ENCODE measurements at regions not wholly inside any gene's neighbourhood (a gene's known extent, or its start where the extent isn't known, plus 50 kb on each side); places are given as distances from the start of the nearest gene placed in this dataset.

DNA sequence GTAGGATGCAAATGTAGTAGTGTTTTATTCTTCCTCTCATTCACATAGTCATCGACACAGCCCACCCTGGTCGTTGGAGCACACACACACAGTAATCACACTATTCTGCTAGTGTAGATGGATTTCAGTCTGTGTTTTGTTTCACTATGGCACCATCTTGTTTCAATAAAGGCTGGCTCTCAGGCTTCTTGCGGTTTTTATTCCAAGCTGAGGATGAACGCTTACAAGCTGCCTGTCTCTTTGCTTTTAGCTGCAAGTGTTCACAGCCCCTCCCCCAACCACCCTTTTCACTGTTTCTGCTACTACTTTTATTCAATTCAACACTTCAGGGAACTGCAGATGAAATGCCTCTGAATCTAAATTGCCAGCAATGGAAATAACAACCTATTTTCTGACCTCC is 140.9 kb upstream of the PMFBP1 start:
- WGBS, 2 donors = 65 to 70% methylated on average over 4 of the region's 4 CpGs
- Histone ChIP-seq H3K36me3 (no peaks in the 10 kb centered on the region), H3K4me1 (no peaks in the 10 kb centered on the region), H3K9me3 (no peaks in the 10 kb centered on the region), H3K27ac (no peak overlapping the region), H3K27me3 (no peaks in the 10 kb centered on the region), H3K4me3 (no peak overlapping the region)
- ATAC-seq (ENCODE audit: low FRiP score in 2 of 2) (no peak), DNase-seq (no peak)
- TF ChIP-seq POLR2A (IDR thresholded peaks at IDR 0.05) (no peak), POLR2AphosphoS5 (IDR thresholded peaks at IDR 0.05) (no peak), EP300 (IDR thresholded peaks at IDR 0.05) (no peak)
- TF ChIP-seq, protein P1, sequence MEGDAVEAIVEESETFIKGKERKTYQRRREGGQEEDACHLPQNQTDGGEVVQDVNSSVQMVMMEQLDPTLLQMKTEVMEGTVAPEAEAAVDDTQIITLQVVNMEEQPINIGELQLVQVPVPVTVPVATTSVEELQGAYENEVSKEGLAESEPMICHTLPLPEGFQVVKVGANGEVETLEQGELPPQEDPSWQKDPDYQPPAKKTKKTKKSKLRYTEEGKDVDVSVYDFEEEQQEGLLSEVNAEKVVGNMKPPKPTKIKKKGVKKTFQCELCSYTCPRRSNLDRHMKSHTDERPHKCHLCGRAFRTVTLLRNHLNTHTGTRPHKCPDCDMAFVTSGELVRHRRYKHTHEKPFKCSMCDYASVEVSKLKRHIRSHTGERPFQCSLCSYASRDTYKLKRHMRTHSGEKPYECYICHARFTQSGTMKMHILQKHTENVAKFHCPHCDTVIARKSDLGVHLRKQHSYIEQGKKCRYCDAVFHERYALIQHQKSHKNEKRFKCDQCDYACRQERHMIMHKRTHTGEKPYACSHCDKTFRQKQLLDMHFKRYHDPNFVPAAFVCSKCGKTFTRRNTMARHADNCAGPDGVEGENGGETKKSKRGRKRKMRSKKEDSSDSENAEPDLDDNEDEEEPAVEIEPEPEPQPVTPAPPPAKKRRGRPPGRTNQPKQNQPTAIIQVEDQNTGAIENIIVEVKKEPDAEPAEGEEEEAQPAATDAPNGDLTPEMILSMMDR (IDR thresholded peaks at IDR 0.05) = no peak

DNA sequence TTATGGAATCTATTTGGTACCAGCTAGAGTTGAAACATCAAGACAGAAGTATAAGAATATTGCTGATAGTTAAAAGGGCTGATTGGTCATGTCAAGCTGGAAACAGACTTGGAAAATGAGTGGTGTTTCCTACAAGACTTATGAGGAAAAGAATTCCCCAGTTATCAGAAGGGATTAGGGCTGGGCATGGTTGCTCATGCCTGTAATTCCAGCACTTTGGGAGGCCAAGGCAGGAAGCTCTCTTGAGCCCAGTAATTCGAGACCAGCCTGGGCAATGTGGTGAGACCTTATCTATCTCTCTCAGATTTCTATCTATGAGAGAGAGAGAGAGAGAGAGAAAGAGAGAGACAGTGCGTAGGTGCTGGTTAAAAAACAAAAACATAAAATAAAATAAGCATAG is 139.5 kb upstream of the PMFBP1 start:
- WGBS, 2 donors = 71 to 73% methylated on average over 2 of the region's 2 CpGs
- H3K27ac ChIP-seq = no peak overlapping the region

DNA sequence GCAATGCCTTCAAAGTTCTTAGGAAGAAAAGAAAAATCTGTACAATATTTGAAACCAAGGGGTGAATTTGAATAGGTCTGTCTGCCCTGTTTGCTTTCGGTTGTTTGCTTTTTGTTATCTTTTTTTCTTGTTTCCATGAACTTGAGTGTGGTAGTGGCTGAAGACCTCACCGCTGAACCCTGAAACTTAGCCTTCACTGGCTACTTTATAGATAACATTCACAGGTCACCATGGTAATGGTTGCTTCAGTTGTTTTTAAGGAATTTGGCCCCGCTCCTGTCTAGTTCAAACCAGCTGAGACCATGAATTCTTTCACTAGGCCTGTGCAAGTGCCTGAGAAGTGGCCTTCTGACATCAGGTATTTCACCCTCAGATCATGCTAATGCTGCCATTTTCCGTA is 137.0 kb upstream of the PMFBP1 start:
- H3K27me3 ChIP-seq = no peaks in the 10 kb centered on the region
- no peaks in the 10 kb centered on the region for H3K4me1 ChIP-seq
- 81 to 82% methylated on average over 4 of the region's 4 CpGs for WGBS, 2 donors
- no peak overlapping the region for H3K27ac ChIP-seq
- no peaks in the 10 kb centered on the region for H3K36me3 ChIP-seq
- DNase-seq = no peak
- ATAC-seq (ENCODE audit: low FRiP score in 2 of 2) = no peak
- no peak for TF ChIP-seq POLR2A (IDR thresholded peaks at IDR 0.05)
- no peak for TF ChIP-seq EP300 (IDR thresholded peaks at IDR 0.05)
- no peak for TF ChIP-seq POLR2AphosphoS5 (IDR thresholded peaks at IDR 0.05)
- TF ChIP-seq, protein P1 (IDR thresholded peaks at IDR 0.05) = no peak
- H3K4me3 ChIP-seq = no peak overlapping the region
- no peaks in the 10 kb centered on the region for H3K9me3 ChIP-seq

More for the DNA sequence above, 139.5 kb upstream of the PMFBP1 start:
- ATAC-seq (ENCODE audit: low FRiP score in 2 of 2) = no peak
- Histone ChIP-seq H3K9me3 (no peaks in the 10 kb centered on the region), H3K4me1 (no peaks in the 10 kb centered on the region), H3K36me3 (no peaks in the 10 kb centered on the region), H3K4me3 (no peak overlapping the region), H3K27me3 (no peaks in the 10 kb centered on the region)
- TF ChIP-seq POLR2AphosphoS5 (IDR thresholded peaks at IDR 0.05) = no peak
- TF ChIP-seq, protein P1 (IDR thresholded peaks at IDR 0.05) = no peak
- no peak for TF ChIP-seq EP300 (IDR thresholded peaks at IDR 0.05)
- no peak for DNase-seq

DNA sequence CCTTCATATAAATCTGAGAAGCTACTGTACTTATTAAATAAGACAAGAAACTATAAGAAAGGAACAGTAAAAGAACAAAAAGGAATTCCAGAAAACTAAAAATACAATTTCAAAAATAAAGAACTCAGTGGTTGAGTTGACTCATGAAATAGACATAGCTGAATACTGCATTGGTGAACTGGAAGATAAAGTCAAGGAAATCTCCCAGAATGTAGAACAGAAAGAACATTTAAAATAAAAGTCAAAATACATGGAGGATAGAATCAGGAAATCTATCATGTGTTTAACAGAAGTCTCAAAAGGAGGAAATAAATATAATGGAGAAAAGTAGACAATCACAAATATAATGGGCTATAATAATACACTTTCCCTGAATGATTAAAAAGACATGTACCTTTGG is 136.4 kb upstream of the PMFBP1 start:
- no peak overlapping the region for H3K4me3 ChIP-seq
- no peaks in the 10 kb centered on the region for H3K4me1 ChIP-seq
- no peaks in the 10 kb centered on the region for H3K36me3 ChIP-seq
- TF ChIP-seq POLR2AphosphoS5 (IDR thresholded peaks at IDR 0.05) = no peak
- TF ChIP-seq, protein P1 (IDR thresholded peaks at IDR 0.05) = no peak
- TF ChIP-seq POLR2A (IDR thresholded peaks at IDR 0.05) = no peak
- no peak for TF ChIP-seq EP300 (IDR thresholded peaks at IDR 0.05)
- H3K27me3 ChIP-seq = no peaks in the 10 kb centered on the region
- H3K27ac ChIP-seq = no peak overlapping the region
- ATAC-seq (ENCODE audit: low FRiP score in 2 of 2) = no peak
- no peak for DNase-seq
- H3K9me3 ChIP-seq = no peaks in the 10 kb centered on the region

DNA sequence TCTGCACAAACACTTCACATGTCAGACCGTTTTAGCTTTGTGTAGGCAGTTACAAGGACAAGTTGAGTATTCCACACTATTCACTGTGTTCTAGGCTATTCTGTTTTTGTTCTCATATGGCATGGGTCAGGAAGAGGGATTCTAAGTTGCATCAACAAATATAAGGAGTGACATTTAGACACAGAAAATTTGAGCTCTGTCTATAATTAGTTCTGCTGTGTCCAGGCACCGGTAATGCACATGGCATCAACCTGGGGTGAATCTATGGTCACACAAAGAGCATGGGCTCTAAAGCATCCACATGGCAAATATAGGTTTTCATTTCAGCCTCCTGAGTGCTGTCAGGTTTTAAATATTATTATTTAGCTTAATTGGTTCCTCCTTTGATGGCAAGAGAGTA is 130.4 kb upstream of the PMFBP1 start:
- Histone ChIP-seq H3K9me3 (no peaks in the 10 kb centered on the region), H3K36me3 (no peaks in the 10 kb centered on the region), H3K27ac (no peak overlapping the region), H3K27me3 (no peaks in the 10 kb centered on the region), H3K4me1 (no peaks in the 10 kb centered on the region), H3K4me3 (no peak overlapping the region)
- 57 to 70% methylated on average over 2 of the region's 2 CpGs for WGBS, 2 donors
- ATAC-seq (ENCODE audit: low FRiP score in 2 of 2) (no peak), DNase-seq (no peak)
- TF ChIP-seq POLR2A (IDR thresholded peaks at IDR 0.05) (no peak), POLR2AphosphoS5 (IDR thresholded peaks at IDR 0.05) (no peak), EP300 (IDR thresholded peaks at IDR 0.05) (no peak)
- TF ChIP-seq, protein P1 (IDR thresholded peaks at IDR 0.05) = no peak

Data from upper lobe of left lung (tissue), 6 donors.